Psoas muscle (tissue), 7 donors: ENCODE measurements at regions not wholly inside any gene's neighbourhood (a gene's known extent, or its start where the extent isn't known, plus 50 kb on each side); places are given as distances from the start of the nearest gene placed in this dataset.

Experiments used
- ATAC-seq, 4 donors: fragments of 200-7000 bp; cut with Tn5 transposase; one replicate each; pipeline ENCODE4 v1.9.1; 2020; ENCODE audit warnings: moderate library complexity in 3 of 4, mild to moderate bottlenecking in 2 of 4
- DNase-seq, 2 donors: peaks; one replicate each; pipeline ENCODE4 v3.0.0-alpha.2; 2020
- H3K27ac ChIP-seq: fragments of 200-600 bp; one replicate; pipeline ENCODE4 v1.8.0; 2022
- H3K27me3 ChIP-seq, 3 donors: fragments of 200-600 bp in 1 of 3; one replicate each; pipeline versions ENCODE4 v1.6.1 to v1.8.0; 2013 to 2022; ENCODE audit warnings: low read length in 2 of 3, mild to moderate bottlenecking in 2 of 3, moderate library complexity in 1 of 3; ENCODE audit not compliant: insufficient read depth in 3 of 3
- H3K36me3 ChIP-seq, 2 donors: fragments of 200-600 bp in 1 of 2; one replicate each; pipeline versions ENCODE4 v1.6.1 to v1.8.0; 2013 to 2022; ENCODE audit warnings: low read depth in 1 of 2, mild to moderate bottlenecking in 1 of 2, moderate library complexity in 1 of 2; ENCODE audit not compliant: insufficient read depth in 1 of 2
- H3K4me1 ChIP-seq: fragments of 200-600 bp; one replicate; pipeline ENCODE4 v1.8.0; 2022
- H3K4me3 ChIP-seq: fragments of 200-600 bp; one replicate; pipeline ENCODE4 v1.8.0; 2022; ENCODE audit warnings: mild to moderate bottlenecking
- H3K9me3 ChIP-seq: fragments of 200-600 bp; one replicate; pipeline ENCODE4 v1.8.0; 2022
- CTCF ChIP-seq: fragments of 200-600 bp; IDR thresholded peaks from one replicate; pipeline ENCODE4 v1.8.0; 2022; ENCODE audit warnings: antibody characterized with exemption
- WGBS, 3 donors: extraction: QIAGEN DNeasy Blood & Tissue Kit; methylation state at CpG; one replicate each; pipeline versions ENCODE4 v1.1.6 to v1.1.7; 2013; 5-methylcytosine and 5-hydroxymethylcytosine counted together
- intact Hi-C, 2 donors: fragments of 100-400 bp; cut with DNase I; formaldehyde crosslinking; loops; one replicate each; pipeline versions ENCODE4 v1.11.0 to v1.14.2; 2022
- donor health status: healthy with polysubstance abuse.
- donor health status: DM: no; HTN: no; CAD: no; lungs with moderate emphysema.
- donor health status: Bipolar disorder and iron deficiency.
- donor health status: healthy.
- donor health status: DM: yes; HTN: yes; CAD: no.
- donor health status: DM: no; HTN: no; CAD: no.
- donor health status: DM: yes; HTN: yes; CAD: no.

GRCh38 chr5:10030219-10030831, 219.4 kb downstream of the ATPSCKMT start:
- Histone ChIP-seq H3K4me1 (no peaks in the 10 kb centered on the region), H3K27me3 (no peaks in the 10 kb centered on the region), H3K27ac (no peak overlapping the region), H3K9me3 (peaks cover 13% of the 10 kb centered on the region), H3K36me3 (no peaks in the 10 kb centered on the region), H3K4me3 (no peak overlapping the region)
- ATAC-seq: no peak
- WGBS, 3 donors: 75 to 92% (median 78%) methylated on average over 2 of the region's 2 CpGs
- TF ChIP-seq CTCF: no peak
- no peak for DNase-seq
- intact Hi-C loops: no loop called here

GRCh38 chr5:10023494-10023893, 226.2 kb downstream of the ATPSCKMT start:
- Histone ChIP-seq H3K9me3 (peaks cover 8% of the 10 kb centered on the region), H3K36me3 (no peaks in the 10 kb centered on the region), H3K27ac (no peak overlapping the region), H3K4me3 (no peak overlapping the region), H3K4me1 (no peaks in the 10 kb centered on the region), H3K27me3 (no peaks in the 10 kb centered on the region)
- no peak for ATAC-seq
- 87 to 93% (median 92%) methylated on average over 3 of the region's 3 CpGs for WGBS, 3 donors
- TF ChIP-seq CTCF: no peak
- no peak for DNase-seq
- intact Hi-C loops: no loop called here

- H3K27me3 ChIP-seq: no peaks in the 10 kb centered on the region
- no peaks in the 10 kb centered on the region for H3K4me1 ChIP-seq
- intact Hi-C loops: no loop called here
- no peak for DNase-seq
- H3K4me3 ChIP-seq: no peak overlapping the region
- no peak overlapping the region for H3K27ac ChIP-seq
- ATAC-seq: no peak
- TF ChIP-seq CTCF: no peak
- WGBS, 3 donors: 63 to 85% (median 75%) methylated on average over 1 of the region's 1 CpG
- H3K9me3 ChIP-seq: peaks cover 4% of the 10 kb centered on the region
- no peaks in the 10 kb centered on the region for H3K36me3 ChIP-seq
Observed at GRCh38 chr5:10021248-10021647, 228.4 kb downstream of the ATPSCKMT start.

- Histone ChIP-seq H3K4me1 (no peaks in the 10 kb centered on the region), H3K27me3 (no peaks in the 10 kb centered on the region), H3K36me3 (no peaks in the 10 kb centered on the region), H3K9me3 (no peaks in the 10 kb centered on the region), H3K4me3 (no peak overlapping the region), H3K27ac (no peak overlapping the region)
- intact Hi-C loops: no loop called here
- TF ChIP-seq CTCF: no peak
- 15 to 18% (median 16%) methylated on average over 2 of the region's 2 CpGs for WGBS, 3 donors
- DNase-seq (no peak), ATAC-seq (no peak)
Observed at GRCh38 chr5:10019236-10019635, 230.5 kb downstream of the ATPSCKMT start.
